ENCODE measurements at regions not wholly inside any gene's neighbourhood (a gene's known extent, or its start where the extent isn't known, plus 50 kb on each side); places are given as distances from the start of the nearest gene placed in this dataset.

DNA sequence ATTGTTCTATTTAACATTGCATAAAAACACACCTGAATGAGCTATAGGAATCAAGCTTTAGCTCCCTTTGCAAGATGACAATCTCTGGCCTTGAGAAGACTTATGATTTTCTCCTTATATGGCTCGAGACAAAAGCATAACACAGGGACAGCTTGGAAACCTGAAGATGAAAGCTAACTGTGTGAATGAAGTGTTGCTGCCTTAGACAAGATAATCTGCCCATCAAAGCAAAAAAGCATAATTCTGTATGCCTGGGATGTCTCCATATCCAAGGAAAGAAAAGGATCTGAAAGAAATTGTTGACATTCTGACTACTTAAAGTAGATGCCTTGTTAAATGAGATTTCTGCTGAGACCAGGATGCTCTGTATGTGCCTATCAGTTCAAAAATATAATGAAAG is 526.7 kb upstream of the TOM1L1 start:
- TF ChIP-seq, protein P1, sequence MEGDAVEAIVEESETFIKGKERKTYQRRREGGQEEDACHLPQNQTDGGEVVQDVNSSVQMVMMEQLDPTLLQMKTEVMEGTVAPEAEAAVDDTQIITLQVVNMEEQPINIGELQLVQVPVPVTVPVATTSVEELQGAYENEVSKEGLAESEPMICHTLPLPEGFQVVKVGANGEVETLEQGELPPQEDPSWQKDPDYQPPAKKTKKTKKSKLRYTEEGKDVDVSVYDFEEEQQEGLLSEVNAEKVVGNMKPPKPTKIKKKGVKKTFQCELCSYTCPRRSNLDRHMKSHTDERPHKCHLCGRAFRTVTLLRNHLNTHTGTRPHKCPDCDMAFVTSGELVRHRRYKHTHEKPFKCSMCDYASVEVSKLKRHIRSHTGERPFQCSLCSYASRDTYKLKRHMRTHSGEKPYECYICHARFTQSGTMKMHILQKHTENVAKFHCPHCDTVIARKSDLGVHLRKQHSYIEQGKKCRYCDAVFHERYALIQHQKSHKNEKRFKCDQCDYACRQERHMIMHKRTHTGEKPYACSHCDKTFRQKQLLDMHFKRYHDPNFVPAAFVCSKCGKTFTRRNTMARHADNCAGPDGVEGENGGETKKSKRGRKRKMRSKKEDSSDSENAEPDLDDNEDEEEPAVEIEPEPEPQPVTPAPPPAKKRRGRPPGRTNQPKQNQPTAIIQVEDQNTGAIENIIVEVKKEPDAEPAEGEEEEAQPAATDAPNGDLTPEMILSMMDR (IDR thresholded peaks at IDR 0.05; ENCODE audit: low read depth, low read length, missing input control), result no peak
- TF ChIP-seq RAD21 (IDR thresholded peaks at IDR 0.05), result no peak
- TF ChIP-seq YY1 (IDR thresholded peaks at IDR 0.05), result no peak

All from liver (tissue), 3 donors.